ENCODE measurements at regions not wholly inside any gene's neighbourhood (a gene's known extent, or its start where the extent isn't known, plus 50 kb on each side); places are given as distances from the start of the nearest gene placed in this dataset.

GRCh38 chr10:78623578-78624215 lies 445.1 kb upstream of the ZMIZ1 start:
- peaks cover 0 to 5% (median 1%) of the 10 kb centered on the region in 4 donors for H3K4me1 ChIP-seq
- TF ChIP-seq CTCF (IDR thresholded peaks at IDR 0.05) = no peak
- TF ChIP-seq EP300 (IDR thresholded peaks at IDR 0.05) = peak in 1 of 4 donors; percentile 33
- no peak for TF ChIP-seq POLR2A (IDR thresholded peaks at IDR 0.05)
- H3K27ac ChIP-seq = no peak overlapping the region
- no peaks in the 10 kb centered on the region for H3K9me3 ChIP-seq
- 43 to 59% methylated on average over 4 of the region's 4 CpGs for WGBS, 2 donors
- no peak overlapping the region for H3K4me3 ChIP-seq
- H3K27me3 ChIP-seq = no peaks in the 10 kb centered on the region
- no peaks in the 10 kb centered on the region for H3K36me3 ChIP-seq
- peak; percentile 64 to 81 for ATAC-seq (ENCODE audit: low FRiP score in 2 of 2)
- DNase-seq = peak in 1 of 2 donors; percentile 56

- Histone ChIP-seq H3K4me3 (no peak overlapping the region), H3K27ac (no peak overlapping the region), H3K27me3 (no peaks in the 10 kb centered on the region), H3K4me1 (peaks cover 0 to 5% (median 1%) of the 10 kb centered on the region in 4 donors), H3K9me3 (no peaks in the 10 kb centered on the region), H3K36me3 (no peaks in the 10 kb centered on the region)
- ATAC-seq (ENCODE audit: low FRiP score in 2 of 2) = no peak
- no peak for TF ChIP-seq CTCF (IDR thresholded peaks at IDR 0.05)
- WGBS, 2 donors = 93 to 100% methylated on average over 1 to 2 of the region's 2 CpGs
- DNase-seq = no peak
These were observed 444.0 kb upstream of the ZMIZ1 start for GRCh38 chr10:78624791-78625190.

GRCh38 chr10:78626471-78626870 lies 442.3 kb upstream of the ZMIZ1 start:
- WGBS, 2 donors = 80 to 81% methylated on average over 9 of the region's 10 CpGs
- ATAC-seq (ENCODE audit: low FRiP score in 2 of 2) = no peak

GRCh38 chr10:78627254-78627795 lies 441.4 kb upstream of the ZMIZ1 start:
- Histone ChIP-seq H3K27me3 (no peaks in the 10 kb centered on the region), H3K9me3 (no peaks in the 10 kb centered on the region), H3K27ac (no peak overlapping the region), H3K36me3 (no peaks in the 10 kb centered on the region), H3K4me1 (peaks cover 0 to 5% (median 1%) of the 10 kb centered on the region in 4 donors), H3K4me3 (no peak overlapping the region)
- ATAC-seq (ENCODE audit: low FRiP score in 2 of 2) (no peak), DNase-seq (no peak)
- 78 to 83% methylated on average over 3 of the region's 3 CpGs for WGBS, 2 donors
- no peak for TF ChIP-seq CTCF (IDR thresholded peaks at IDR 0.05)
- TF ChIP-seq POLR2AphosphoS5 (IDR thresholded peaks at IDR 0.05) = no peak
- no peak for TF ChIP-seq EP300 (IDR thresholded peaks at IDR 0.05)
- TF ChIP-seq POLR2A (IDR thresholded peaks at IDR 0.05) = no peak

More at GRCh38 chr10:78626471-78626870, 442.3 kb upstream of the ZMIZ1 start:
- Histone ChIP-seq H3K36me3 (no peaks in the 10 kb centered on the region), H3K9me3 (no peaks in the 10 kb centered on the region), H3K27ac (no peak overlapping the region), H3K27me3 (no peaks in the 10 kb centered on the region), H3K4me3 (no peak overlapping the region), H3K4me1 (peaks cover 0 to 5% (median 1%) of the 10 kb centered on the region in 4 donors)
- no peak for TF ChIP-seq CTCF (IDR thresholded peaks at IDR 0.05)
- TF ChIP-seq EP300 (IDR thresholded peaks at IDR 0.05) = no peak
- no peak for TF ChIP-seq POLR2A (IDR thresholded peaks at IDR 0.05)
- TF ChIP-seq POLR2AphosphoS5 (IDR thresholded peaks at IDR 0.05) = no peak
- peak in 1 of 2 donors; percentile 15 for DNase-seq

GRCh38 chr10:78628976-78629375 lies 439.8 kb upstream of the ZMIZ1 start:
- no peak for ATAC-seq (ENCODE audit: low FRiP score in 2 of 2)
- WGBS, 2 donors = 79 to 83% methylated on average over 8 of the region's 8 CpGs
- TF ChIP-seq CTCF (IDR thresholded peaks at IDR 0.05) (no peak), EP300 (IDR thresholded peaks at IDR 0.05) (no peak), POLR2A (IDR thresholded peaks at IDR 0.05) (no peak), POLR2AphosphoS5 (IDR thresholded peaks at IDR 0.05) (no peak)

More at GRCh38 chr10:78628976-78629375, 439.8 kb upstream of the ZMIZ1 start:
- Histone ChIP-seq H3K4me3 (no peak overlapping the region), H3K36me3 (no peaks in the 10 kb centered on the region), H3K27me3 (no peaks in the 10 kb centered on the region), H3K9me3 (no peaks in the 10 kb centered on the region), H3K27ac (no peak overlapping the region), H3K4me1 (peaks cover 0 to 3% (median 0%) of the 10 kb centered on the region in 4 donors)
- peak in 1 of 2 donors; percentile 30 for DNase-seq
